ENCODE measurements at regions not wholly inside any gene's neighbourhood (a gene's known extent, or its start where the extent isn't known, plus 50 kb on each side); places are given as distances from the start of the nearest gene placed in this dataset.
"Not testable (repeated sequence)": the region's sequence is repeated elsewhere in the genome, so short reads cannot be mapped to it uniquely, and the experiment has no call there.

DNA sequence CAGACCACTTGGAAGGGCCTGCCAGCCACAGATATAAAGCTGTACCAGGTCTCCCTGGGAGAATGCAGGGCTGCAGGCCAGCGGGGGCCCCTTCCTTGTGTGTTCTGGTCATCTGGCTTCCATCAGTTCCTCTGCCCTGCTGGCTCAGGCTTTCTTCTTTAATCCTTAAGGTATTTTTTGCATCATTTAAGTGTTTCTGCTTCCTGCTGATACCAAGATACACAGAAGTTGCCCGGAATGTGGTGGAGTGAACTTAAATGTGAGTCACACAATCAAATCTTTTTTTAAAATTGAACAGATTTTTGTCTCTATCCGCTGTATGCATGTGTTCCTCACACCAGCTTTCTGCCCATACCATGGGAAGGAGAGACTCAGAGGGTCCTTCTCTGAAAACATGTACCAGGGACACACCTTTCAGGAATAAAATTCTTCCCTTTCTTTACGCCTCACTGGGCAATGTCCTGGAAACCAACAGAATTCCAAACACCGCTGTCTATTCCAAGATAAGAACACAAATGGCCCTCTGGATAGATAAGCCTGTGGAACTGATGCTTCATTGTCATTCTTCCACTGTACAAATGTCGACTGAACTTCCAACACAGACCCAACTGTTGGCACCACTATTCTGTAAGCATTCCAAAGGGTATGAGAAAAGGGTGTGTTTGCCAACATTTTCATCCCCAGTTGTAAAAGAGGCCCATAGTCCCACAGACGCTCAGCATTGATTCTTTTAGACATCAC is 206.2 kb upstream of the MYLIP start:
- no peak for DNase-seq

DNA sequence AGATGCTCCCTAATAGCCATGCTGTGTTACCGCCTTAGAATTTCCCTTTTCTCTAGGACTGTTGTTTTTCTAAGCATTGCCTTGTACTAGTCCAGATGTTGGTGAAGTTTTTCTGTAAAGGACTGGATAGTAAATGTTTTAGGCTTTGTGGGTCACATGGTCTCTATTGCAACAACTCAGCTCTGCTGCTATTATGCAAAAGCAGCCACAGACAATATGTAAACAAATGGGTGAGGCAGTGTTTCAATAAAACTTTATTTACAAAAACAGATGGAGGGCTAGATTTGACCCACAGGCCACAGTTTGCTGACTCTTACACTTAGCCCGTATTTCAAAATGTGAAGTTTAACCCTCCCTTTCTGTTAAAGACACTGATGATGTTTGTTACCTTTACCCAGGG is 207.6 kb upstream of the MYLIP start:
- DNase-seq, result no peak

DNA sequence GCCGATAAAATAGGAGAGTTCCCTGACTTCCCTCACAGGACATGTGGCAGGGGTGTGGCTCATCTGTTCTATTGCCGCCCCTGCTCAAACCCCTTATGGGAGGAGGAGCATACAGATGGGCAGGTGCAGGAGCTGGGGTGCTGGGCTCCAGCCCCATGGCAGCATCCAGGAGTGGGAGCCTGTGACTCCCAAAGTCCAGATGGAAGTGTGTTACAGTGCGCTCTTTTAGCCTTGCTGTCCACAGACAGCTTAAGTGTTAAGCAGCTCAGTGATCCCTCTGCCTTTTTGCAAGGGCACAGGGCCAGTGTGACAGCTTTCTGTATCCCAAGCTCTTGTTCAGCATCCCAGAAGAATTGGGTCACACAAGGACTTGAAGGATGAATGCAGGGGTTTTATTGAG is 212.3 kb upstream of the MYLIP start:
- DNase-seq, result no peak

DNA sequence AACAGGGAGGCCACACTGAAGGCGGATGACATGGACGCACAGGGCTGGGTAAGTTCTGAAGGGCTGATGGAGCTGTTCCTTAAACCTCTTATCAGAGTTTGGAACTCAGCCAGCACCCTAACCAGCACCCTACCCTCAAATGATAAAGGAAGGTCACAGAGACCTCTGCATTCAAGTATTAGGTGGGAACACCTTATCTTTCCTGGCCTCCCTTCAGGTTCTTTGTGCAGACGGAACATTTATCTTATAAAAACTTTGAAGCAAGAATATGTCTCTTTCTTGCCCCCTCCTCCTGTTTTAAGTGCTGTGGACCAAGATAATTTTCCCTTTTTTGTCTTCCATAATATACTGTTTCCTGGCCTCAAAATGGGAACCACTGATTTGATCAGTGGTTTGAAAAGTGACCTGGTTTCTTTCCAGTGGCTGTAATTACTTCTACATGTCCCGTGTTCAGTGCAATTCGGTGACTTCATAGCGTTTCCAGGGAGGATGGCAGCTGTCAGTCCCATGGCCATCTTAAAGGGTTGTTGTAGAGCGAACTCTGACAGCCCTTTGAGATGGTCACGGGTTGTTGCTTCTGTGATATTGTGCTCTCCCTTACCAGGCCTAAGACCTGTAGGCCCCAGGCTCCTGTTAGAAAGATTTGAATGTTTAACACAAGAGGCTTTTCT is 213.2 kb upstream of the MYLIP start:
- no peak for DNase-seq

DNA sequence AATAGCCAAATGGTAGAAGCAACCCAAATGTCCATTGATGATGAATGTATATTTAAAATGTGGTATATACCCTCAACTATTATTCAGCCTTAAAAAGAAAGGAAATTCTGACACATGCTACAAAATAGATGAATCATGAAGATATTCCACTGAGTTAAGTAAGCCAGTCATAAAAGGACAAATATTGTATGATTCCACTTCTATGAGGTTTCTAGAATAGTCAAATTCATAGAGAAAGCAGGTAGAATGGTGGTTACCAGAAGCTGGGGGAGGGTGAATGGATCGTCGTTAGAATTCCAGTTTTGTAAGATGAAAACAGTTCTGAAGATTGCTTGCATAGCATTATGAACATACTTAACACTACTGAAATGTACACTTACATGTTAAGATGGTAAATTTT is 214.3 kb upstream of the MYLIP start:
- DNase-seq, result no peak

DNA sequence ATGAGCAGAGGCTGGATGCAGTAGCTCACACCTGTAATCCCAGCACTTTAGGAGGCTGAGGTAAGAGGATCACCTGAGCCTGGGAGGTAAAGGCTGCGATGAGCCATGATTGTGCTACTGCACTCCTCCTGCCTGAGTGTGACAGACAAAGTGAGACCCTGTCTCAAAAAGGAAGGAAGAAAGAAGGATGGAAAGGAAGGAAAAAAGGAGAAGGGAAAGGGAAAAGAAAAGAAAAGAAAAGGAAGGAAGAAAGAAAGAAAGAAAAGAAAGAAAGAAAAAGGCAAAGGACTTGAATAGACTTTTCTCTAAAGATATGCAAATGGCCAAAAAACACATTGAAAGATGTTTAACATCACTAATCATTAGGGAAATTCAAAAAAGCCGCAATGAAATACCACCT is 215.3 kb upstream of the MYLIP start:
- DNase-seq, result no peak

DNA sequence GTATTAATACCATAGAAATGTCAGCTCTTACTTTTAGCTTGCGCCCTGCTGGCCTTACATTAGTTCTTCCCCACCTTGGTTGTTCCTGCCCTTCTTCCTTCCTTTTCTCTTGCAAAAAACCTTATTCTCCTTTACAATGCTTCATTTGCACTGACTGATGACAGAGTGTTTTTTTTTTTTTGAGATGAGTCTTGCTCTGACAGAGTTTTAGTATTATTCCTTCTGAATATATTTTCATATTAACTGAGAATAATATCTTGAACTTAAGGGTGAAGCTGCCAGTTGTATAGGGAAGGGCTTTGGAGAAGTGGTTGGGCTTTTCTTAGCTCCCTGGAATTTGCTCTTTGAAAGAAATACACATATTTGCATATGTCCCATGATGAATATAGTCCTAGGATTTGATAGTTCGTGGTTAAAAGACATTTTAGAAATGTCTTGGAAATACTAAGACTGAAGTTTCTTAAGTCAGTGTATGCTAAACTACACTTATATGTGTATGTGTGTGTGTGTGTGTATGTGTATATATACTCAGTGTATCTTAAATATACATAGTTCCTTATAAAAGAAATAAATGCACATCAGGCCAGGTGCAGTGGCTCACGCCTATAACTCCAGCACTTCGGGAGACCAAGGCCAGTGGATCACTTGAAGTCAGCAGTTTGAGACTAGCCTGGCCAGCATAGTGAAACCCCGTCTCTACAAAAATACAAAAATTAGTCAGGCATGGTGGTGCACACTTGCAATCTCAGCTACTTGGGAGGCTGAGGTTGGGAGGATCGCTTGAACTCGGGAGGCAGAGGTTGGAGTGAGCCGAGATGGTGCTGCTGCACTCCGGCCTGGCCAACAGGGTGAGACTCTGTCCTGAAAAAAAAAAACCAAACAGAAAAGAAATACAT is 216.1 kb upstream of the MYLIP start:
- DNase-seq, result no peak

DNA sequence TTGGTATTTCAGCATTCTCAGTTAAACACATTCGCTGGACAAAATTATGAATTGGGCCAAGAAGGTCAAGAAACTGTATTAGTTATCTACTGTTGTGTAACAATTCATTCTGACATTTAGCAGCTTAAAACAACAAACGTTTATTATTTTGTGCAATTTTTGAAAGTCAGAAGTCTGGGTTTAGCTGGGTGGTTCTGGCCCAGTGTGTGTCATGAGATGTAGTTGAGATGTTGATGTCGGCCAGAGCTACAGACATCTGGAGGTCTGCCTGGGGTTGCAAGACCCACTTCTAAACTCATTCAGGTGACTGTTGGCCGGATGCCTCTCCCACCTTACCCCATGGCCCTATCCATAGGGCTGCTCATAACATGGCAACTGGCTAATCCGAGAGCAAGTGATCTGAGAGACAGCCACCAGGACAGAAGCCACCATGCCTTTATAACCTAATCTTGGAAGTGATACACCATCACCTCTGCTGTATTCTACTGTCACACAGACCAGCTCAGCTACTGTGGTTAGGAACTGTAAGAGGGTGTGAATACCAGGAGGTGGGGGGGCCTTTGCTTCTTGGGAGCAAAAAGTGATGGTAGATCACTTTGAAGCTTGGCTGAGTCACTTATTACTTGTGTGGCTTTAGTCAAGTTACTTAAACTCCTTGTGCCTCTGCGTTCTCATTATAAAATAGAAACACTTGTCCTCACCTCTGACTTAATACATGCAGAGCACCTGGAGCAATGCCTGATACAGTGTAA is 217.0 kb upstream of the MYLIP start:
- no peak for DNase-seq

DNA sequence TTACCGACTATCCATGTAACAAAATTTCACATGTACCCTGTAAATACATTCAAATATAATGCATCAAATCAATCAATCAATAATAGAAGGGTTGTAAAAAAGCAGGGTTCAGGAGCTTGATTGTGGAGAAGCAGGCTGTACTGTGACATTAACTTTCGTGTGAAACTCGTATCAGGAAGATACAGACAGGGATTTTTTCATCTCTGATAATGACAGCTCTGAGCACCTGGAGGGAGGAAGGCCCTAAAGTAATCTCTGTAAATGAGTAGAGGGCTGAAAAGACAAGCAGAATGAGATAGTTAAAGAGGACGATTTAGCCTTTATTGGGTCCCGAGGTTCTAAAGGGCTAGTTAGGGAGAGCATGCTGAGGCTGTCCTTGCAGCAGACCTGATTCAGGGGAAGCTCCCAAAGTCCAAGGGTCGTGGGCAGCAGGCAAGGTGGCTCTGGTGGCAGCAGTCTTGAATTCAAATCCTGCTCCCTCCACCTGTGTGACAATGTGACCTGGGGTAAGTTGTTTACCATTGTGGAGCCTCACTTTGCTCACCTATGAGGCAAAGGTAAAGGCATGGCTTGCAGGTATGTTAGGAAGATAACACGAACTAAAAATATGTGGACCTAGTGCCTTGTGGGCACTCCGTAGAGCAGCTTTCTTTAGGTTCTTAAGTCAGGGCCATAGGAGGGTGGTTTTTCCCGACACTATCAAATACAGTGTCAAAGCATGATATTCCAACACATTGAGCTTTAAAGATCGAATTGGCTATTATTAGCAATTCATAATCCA is 219.4 kb upstream of the MYLIP start:
- no peak for DNase-seq

DNA sequence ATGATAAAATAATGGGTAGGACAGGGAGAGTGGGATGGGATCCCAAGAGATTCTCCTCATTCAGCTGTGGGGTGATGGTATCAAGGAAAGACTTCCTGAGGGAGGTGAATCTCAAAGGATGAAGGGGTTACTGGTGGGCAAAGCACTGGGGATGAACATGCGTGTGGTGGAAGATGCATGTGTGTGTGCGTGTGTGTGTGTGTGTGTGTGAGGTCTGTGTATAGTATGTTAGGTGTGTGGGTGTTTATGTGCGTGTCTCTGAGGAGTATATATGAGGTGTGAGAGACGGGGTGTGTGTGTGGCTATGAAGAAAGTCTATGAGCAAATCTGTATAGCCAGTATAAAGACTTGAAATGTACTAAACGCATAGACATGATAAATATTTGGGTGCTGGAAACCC is 220.0 kb upstream of the MYLIP start:
- no peak for DNase-seq

DNA sequence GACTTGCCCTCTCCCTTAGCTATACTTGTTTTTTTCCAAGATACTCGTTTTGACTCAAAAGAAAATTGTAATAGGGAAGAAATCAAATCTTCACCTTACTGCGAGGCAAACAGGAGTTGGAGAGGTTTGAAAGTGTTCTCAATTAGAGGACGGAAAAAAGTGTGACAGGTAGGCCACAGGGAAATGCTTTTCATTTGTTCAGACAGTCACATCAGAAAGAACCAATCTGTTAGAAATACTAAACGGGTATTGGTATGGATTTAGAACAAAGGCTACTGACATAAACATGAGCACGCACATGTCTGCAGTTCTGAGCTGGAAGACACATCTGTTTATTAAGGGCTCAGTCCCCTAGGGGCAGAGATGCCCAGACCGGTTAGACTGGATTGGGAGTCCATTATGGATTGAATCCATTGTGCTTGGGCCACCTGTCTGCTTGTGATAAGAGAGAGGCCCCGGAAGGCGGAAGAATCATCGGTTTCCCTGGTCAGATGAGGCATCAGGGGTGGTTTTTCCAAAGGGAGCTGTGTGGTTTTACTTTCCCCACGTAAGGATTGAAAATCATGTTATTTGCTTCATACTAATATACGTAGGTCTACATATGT is 220.9 kb upstream of the MYLIP start:
- DNase-seq, result no peak

DNA sequence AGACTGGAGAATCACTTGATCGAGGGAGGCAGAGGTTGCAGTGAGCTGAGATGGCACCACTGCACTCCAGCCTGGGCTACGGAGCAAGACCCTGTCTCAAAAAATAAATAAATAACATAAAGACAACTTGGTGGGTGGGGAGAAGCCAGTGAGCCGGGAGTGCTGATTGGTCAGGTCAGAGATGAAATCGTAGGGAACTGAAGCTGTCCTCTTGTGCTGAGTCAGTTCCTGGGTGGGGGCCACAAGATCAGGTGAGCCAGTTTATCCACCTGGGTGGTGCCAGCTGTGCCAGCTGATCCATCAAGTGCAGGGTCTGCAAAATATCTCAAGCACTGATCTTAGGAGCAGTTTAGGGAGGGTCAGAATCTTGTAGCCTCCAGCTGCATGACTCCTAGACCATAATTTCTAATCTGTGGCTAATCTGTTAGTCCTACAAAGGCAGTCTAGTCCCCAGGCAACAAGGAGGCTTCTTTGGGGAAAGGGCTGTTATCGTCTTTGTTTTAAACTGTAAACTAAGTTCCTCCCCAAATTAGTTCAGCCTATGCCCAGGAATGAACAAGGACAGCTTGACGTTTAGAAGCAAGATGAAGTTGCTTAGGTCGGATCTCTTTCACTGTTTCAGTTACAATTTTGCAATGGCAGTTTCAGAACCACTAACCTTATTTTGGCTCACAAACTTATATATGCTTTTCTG is 221.5 kb upstream of the MYLIP start:
- DNase-seq, result not testable (repeated sequence)

DNA sequence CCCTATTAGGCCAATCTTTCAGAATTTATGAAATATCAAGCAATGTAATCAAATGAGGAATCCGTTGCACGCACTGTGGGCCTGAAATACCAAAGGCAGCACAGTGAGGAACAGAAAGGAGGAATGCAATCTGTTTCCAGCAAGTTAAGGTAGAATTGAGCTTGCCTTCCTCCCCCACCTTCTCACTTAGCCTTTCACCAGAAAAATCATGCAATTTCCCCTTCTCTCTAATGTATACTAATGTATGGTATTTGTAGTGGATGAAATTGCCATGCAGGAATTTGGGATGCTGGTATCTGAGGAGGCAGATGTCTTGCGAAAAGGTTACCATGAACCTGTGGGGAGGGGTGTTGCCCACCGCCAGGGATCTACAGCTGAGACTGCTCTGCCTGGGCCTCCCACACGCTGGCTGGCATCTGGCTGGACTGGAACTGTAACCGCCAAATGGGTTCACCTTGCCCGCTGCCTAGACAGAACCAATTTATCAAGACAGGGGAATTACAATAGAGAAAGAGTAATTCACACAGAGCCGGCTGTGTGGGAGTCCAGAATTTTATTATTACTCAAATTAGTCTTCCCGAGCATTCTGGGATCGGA is 222.4 kb upstream of the MYLIP start:
- no peak for DNase-seq

DNA sequence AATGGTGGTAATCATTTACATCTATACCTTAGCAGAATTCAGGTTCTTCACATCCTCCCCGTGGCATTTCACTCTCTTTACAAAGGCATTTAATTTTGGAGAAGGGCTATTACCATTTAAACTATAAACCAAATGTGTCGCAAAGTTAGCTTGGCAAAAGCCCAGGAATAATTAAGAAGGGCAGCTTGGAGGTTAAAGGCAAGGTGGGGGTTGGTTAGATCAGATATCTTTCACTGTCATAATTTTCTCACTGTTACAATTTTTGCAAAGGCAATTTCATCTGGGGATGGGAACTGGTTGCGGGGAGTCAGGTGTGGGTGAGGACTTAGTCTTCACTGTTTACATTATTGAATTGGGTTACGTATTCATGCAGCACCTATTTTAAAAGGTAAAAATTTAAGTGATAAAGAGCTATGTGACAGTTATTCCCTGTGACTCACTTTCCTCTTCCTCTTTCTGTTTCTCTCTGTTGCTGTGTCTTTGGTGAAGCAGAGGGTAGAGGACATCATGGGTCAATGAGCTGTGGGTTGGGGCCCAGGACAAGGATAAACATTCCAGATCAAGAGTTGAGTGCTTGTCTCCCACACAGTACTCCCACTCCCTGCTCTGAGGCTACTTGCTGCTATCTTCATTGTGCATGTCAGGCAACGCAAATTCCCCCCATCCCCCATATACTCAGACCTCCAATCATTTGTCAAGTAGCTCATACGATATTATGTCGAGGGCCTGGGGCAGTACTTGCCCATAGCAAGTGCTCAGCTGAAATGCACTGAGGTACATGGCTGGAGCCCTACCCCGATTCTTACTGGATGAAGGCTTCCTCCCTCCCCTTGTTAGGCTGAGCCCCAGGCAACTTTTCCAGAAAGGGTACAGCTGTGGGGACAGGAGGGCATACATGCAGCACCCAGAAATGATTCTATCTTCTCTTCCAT is 223.1 kb upstream of the MYLIP start:
- no peak for DNase-seq

DNA sequence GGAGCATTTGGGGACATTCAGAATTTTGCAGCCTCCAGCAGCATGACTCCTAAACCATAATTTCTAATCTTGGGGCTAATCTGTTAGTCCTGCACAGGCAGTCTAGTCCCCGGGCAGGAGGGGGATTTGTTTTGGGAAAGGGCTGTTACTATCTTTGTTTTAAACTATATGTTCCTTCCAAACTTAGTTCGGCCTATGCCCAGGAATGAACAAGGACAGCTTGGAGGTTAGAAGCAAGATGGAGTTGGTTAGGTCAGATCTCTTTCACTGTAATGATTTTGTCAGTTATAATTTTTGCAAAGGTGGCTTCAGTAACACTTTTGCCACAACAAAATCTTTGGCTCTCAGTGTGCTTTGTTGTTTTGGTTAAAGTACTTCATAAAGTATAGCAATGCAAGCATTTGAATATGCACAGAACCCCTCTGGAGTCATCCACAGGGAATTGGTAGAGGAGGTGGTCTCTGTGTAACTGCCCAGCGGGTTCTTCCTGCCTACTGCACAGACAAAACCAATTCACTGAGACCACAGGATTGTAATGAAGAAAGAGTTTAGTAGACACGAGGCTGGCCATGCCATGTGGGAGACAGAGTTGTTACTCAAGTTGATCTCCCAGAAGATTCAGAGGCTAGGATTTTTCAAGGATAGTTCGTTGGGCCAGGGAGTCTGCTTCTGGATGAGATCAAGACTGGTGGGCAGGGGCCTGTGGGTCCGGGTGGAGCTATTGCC is 224.1 kb upstream of the MYLIP start:
- no peak for DNase-seq

DNA sequence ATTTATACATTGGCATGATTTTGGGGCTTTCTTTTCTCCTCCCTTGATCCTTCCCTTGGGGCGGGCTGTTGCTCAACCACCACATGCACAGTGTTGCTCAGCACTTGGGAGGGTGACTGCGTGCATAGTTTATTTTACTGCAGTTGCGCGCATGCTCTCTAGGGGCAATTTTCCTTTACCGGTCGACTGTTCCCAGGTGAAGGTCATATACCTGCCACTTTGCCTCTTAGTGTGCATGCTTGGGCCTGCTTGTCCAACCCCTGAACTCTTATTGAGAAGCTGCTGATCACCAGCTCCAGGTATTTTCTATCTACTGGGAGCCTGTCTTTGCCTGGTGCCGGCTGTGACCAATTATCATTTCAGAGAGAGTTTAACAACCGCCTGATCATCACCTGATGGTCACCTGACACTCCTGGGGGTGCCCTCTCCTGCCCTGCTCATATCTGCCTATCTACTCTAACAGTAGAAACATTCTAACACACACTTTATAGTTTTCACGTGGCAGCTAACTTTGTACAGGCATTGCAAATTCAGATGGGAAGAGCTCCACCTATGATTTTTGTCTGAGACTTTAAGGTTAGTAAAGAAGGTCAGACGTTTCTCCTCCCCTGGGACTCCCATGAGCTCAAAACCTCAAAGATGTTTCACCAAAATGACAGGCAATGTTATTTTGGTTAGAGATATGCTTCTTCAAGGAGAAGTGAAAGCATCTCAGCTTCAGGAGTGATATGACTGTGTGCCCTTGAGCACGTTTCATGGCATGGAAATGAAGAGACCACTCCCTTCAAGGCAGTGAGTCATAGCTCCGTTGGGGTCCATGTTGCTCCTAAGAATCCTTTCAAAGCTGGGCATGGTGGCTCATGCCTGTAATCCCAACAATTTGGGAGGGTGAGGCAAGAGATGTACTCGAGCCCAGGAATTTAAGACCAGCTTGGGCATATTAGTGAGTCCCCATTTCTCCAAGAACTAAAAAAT is 227.5 kb upstream of the MYLIP start:
- no peak for DNase-seq

DNA sequence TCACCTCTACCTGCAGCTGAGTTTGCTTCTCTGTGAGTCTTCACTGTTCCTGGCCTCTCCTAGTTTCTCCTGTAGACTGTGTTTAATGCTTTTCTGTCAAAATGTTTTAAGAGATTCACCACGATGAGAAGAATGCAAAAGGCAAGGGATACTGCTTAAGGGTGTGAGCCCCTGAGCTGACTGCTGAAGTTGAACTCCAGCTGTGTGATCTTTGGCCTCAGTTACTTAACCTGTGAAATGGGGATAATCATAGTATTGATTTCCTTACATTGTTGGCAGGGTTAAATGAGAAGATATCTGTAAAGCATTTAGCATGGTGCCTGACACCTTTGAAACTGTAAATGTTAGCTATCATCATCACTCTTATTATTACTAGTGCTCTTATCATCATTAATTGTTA is 230.2 kb upstream of the MYLIP start:
- no peak for DNase-seq

Measured in NCI-H1092 treated with DMSO at 0.1 percent for 48 hours (cell line).